CD4-positive, alpha-beta memory T cell (primary cell): ENCODE measurements at regions not wholly inside any gene's neighbourhood (a gene's known extent, or its start where the extent isn't known, plus 50 kb on each side); places are given as distances from the start of the nearest gene placed in this dataset.
A peak's percentile ranks its signal among the peaks of the same experiment; 100 is the strongest.
"Not testable (repeated sequence)": the region's sequence is repeated elsewhere in the genome, so short reads cannot be mapped to it uniquely, and the experiment has no call there.

Experiments
- CTCF ChIA-PET: fragments of 350-600 bp; sonication (Branson Sonifier 250); formaldehyde crosslinking; loops from one replicate; lab custom pipeline; 2021; ENCODE audit warnings: inconsistent platforms; ENCODE audit not compliant: partially characterized antibody; lab: Charles Lee
- POLR2A ChIA-PET: fragments of 350-600 bp; sonication (Branson Sonifier 250); formaldehyde crosslinking; loops from one replicate; lab custom pipeline; 2021; ENCODE audit not compliant: partially characterized antibody; lab: Charles Lee
- DNase-seq, 5 donors: peaks; one replicate each; pipeline versions ENCODE4 v3.0.0 to v3.0.0-alpha.2; 2020 to 2022; ENCODE audit warnings: mixed read lengths in 1 of 5
- H3K27ac ChIP-seq: one replicate; pipeline ENCODE4 v1.7.0; 2013; ENCODE audit warnings: low read depth, low read length
- H3K27me3 ChIP-seq: 2 replicates; pipeline ENCODE4 v1.7.0; 2013; ENCODE audit warnings: mild to moderate bottlenecking, low read length, moderate library complexity; ENCODE audit not compliant: insufficient read depth
- H3K36me3 ChIP-seq: 2 replicates; pipeline ENCODE4 v1.7.0; 2013; ENCODE audit warnings: mild to moderate bottlenecking, low read length, moderate library complexity; ENCODE audit not compliant: insufficient read depth
- H3K4me1 ChIP-seq: 2 replicates; pipeline ENCODE4 v1.7.0; 2013; ENCODE audit warnings: mild to moderate bottlenecking, low read length, moderate library complexity; ENCODE audit not compliant: insufficient read depth
- H3K4me3 ChIP-seq, 2 donors: one replicate each; pipeline ENCODE4 v1.7.0; 2013; ENCODE audit warnings: low read length in 2 of 2, mild to moderate bottlenecking in 1 of 2
- H3K9me3 ChIP-seq, 2 donors: one replicate each; pipeline ENCODE4 v1.7.0; 2013; ENCODE audit warnings: low read length in 2 of 2, control low read depth in 1 of 2; ENCODE audit not compliant: control insufficient read depth in 1 of 2
- H3K27ac Mint-ChIP-seq, 7 donors: one replicate each; pipeline ENCODE4 v1.8.0; 2020 to 2021; ENCODE audit warnings: mixed read lengths in 7 of 7, mild to moderate bottlenecking in 6 of 7, inconsistent platforms in 3 of 7, moderate library complexity in 3 of 7
- H3K27me3 Mint-ChIP-seq, 2 donors: one replicate each; pipeline ENCODE4 v1.8.0; 2020 to 2021; ENCODE audit warnings: mixed read lengths in 2 of 2
- H3K36me3 Mint-ChIP-seq, 2 donors: one replicate each; pipeline ENCODE4 v1.8.0; 2020 to 2021; ENCODE audit warnings: mixed read lengths in 2 of 2, inconsistent platforms in 1 of 2, mild to moderate bottlenecking in 1 of 2
- H3K4me1 Mint-ChIP-seq, 4 donors: one replicate each; pipeline ENCODE4 v1.8.0; 2020 to 2021; ENCODE audit warnings: mixed read lengths in 4 of 4, mild to moderate bottlenecking in 1 of 4
- H3K4me3 Mint-ChIP-seq, 8 donors: one replicate each; pipeline ENCODE4 v1.8.0; 2020 to 2021; ENCODE audit warnings: mixed read lengths in 8 of 8, mild to moderate bottlenecking in 7 of 8, moderate library complexity in 6 of 8, inconsistent platforms in 3 of 8
- H3K9me3 Mint-ChIP-seq, 8 donors: one replicate each; pipeline ENCODE4 v1.8.0; 2020 to 2021; ENCODE audit warnings: mixed read lengths in 8 of 8, mild to moderate bottlenecking in 5 of 8, inconsistent platforms in 3 of 8, moderate library complexity in 1 of 8
- intact Hi-C: fragments of 100-400 bp; cut with micrococcal nuclease; formaldehyde crosslinking; loops from one replicate; pipeline ENCODE4 v1.15.1; 2023

GRCh38 chr3:176041812-176042211 lies 1155.5 kb downstream of the TBL1XR1 start:
- Mint-ChIP-seq H3K4me3 (no peak overlapping the region), H3K36me3 (no peaks in the 10 kb centered on the region), H3K4me1 (no peaks in the 10 kb centered on the region), H3K9me3 (peaks cover 0 to 8% (median 0%) of the 10 kb centered on the region in 8 donors), H3K27ac (no peak overlapping the region), H3K27me3 (no peaks in the 10 kb centered on the region)
- Histone ChIP-seq H3K9me3 (no peaks in the 10 kb centered on the region), H3K4me1 (no peaks in the 10 kb centered on the region), H3K27ac (no peak overlapping the region), H3K36me3 (no peaks in the 10 kb centered on the region), H3K4me3 (no peak overlapping the region), H3K27me3 (no peaks in the 10 kb centered on the region)
- CTCF ChIA-PET: no interaction called here
- intact Hi-C loops: no loop called here
- DNase-seq: no peak
- POLR2A ChIA-PET: no interaction called here

GRCh38 chr3:176041185-176041584 lies 1156.1 kb downstream of the TBL1XR1 start:
- H3K4me3 Mint-ChIP-seq: no peak overlapping the region
- Histone ChIP-seq H3K4me3 (no peak overlapping the region), H3K27me3 (no peaks in the 10 kb centered on the region), H3K9me3 (no peaks in the 10 kb centered on the region), H3K4me1 (no peaks in the 10 kb centered on the region), H3K27ac (no peak overlapping the region), H3K36me3 (no peaks in the 10 kb centered on the region)
- H3K27ac Mint-ChIP-seq: no peak overlapping the region
- POLR2A ChIA-PET: no interaction called here
- no peak for DNase-seq
- H3K4me1 Mint-ChIP-seq: no peaks in the 10 kb centered on the region
- no peaks in the 10 kb centered on the region for H3K36me3 Mint-ChIP-seq
- H3K9me3 Mint-ChIP-seq: peaks cover 0 to 10% (median under 1%) of the 10 kb centered on the region in 8 donors
- no peaks in the 10 kb centered on the region for H3K27me3 Mint-ChIP-seq
- intact Hi-C loops: no loop called here
- CTCF ChIA-PET: no interaction called here

GRCh38 chr3:176037636-176038035 lies 1159.6 kb downstream of the TBL1XR1 start:
- ChIA-PET POLR2A (no interaction called here), CTCF (no interaction called here)
- no peak for DNase-seq
- Histone ChIP-seq H3K9me3 (no peaks in the 10 kb centered on the region), H3K27me3 (no peaks in the 10 kb centered on the region), H3K27ac (no peak overlapping the region), H3K4me3 (no peak overlapping the region), H3K4me1 (no peaks in the 10 kb centered on the region), H3K36me3 (no peaks in the 10 kb centered on the region)
- no peak overlapping the region for H3K4me3 Mint-ChIP-seq
- H3K4me1 Mint-ChIP-seq: no peaks in the 10 kb centered on the region
- H3K9me3 Mint-ChIP-seq: peaks cover 0 to 16% (median 3%) of the 10 kb centered on the region in 8 donors
- no peaks in the 10 kb centered on the region for H3K27me3 Mint-ChIP-seq
- H3K36me3 Mint-ChIP-seq: no peaks in the 10 kb centered on the region
- intact Hi-C loops: no loop called here
- no peak overlapping the region for H3K27ac Mint-ChIP-seq

- H3K27me3 Mint-ChIP-seq: no peaks in the 10 kb centered on the region
- H3K4me3 ChIP-seq: no peak overlapping the region
- H3K27ac ChIP-seq: no peak overlapping the region
- H3K36me3 ChIP-seq: no peaks in the 10 kb centered on the region
- no peaks in the 10 kb centered on the region for H3K36me3 Mint-ChIP-seq
- ChIA-PET POLR2A (no interaction called here), CTCF (no interaction called here)
- H3K4me3 Mint-ChIP-seq: no peak overlapping the region
- DNase-seq: no peak
- no peaks in the 10 kb centered on the region for H3K4me1 ChIP-seq
- no peaks in the 10 kb centered on the region for H3K9me3 ChIP-seq
- no peak overlapping the region for H3K27ac Mint-ChIP-seq
- no peaks in the 10 kb centered on the region for H3K27me3 ChIP-seq
- intact Hi-C loops: no loop called here
- H3K9me3 Mint-ChIP-seq: peaks cover 0 to 9% (median 4%) of the 10 kb centered on the region in 8 donors
- no peaks in the 10 kb centered on the region for H3K4me1 Mint-ChIP-seq
These were observed 1165.2 kb downstream of the TBL1XR1 start for GRCh38 chr3:176032043-176032442.

GRCh38 chr3:176016203-176016602 lies 1157.1 kb downstream of the NAALADL2 start:
- H3K4me1 Mint-ChIP-seq, H3K4me3 ChIP-seq, H3K9me3 ChIP-seq, H3K4me3 Mint-ChIP-seq, CTCF ChIA-PET, intact Hi-C loops, H3K36me3 Mint-ChIP-seq, H3K27me3 ChIP-seq, POLR2A ChIA-PET, DNase-seq, H3K27ac ChIP-seq, H3K27me3 Mint-ChIP-seq, H3K27ac Mint-ChIP-seq, H3K36me3 ChIP-seq, H3K4me1 ChIP-seq: not testable (repeated sequence)
- H3K9me3 Mint-ChIP-seq: peaks cover 0 to 10% (median 4%) of the 10 kb centered on the region in 8 donors

- CTCF ChIA-PET, H3K4me1 Mint-ChIP-seq, DNase-seq, H3K27me3 ChIP-seq, POLR2A ChIA-PET, H3K36me3 Mint-ChIP-seq, H3K27ac ChIP-seq, H3K4me3 ChIP-seq, intact Hi-C loops, H3K36me3 ChIP-seq, H3K27ac Mint-ChIP-seq, H3K27me3 Mint-ChIP-seq, H3K9me3 ChIP-seq, H3K4me1 ChIP-seq: not testable (repeated sequence)
- Mint-ChIP-seq H3K9me3 (peaks cover 0 to 10% (median 4%) of the 10 kb centered on the region in 8 donors), H3K4me3 (peak overlapping the region in 1 of 8 donors; percentile 54)
These were observed 1156.1 kb downstream of the NAALADL2 start for GRCh38 chr3:176015228-176015627.

GRCh38 chr3:176009256-176009655 lies 1150.1 kb downstream of the NAALADL2 start:
- DNase-seq: no peak
- no peaks in the 10 kb centered on the region for H3K4me1 ChIP-seq
- no peaks in the 10 kb centered on the region for H3K27me3 Mint-ChIP-seq
- H3K36me3 Mint-ChIP-seq: no peaks in the 10 kb centered on the region
- CTCF ChIA-PET: no interaction called here
- no peak overlapping the region for H3K27ac ChIP-seq
- H3K4me1 Mint-ChIP-seq: no peaks in the 10 kb centered on the region
- H3K36me3 ChIP-seq: no peaks in the 10 kb centered on the region
- POLR2A ChIA-PET: no interaction called here
- no peak overlapping the region for H3K4me3 ChIP-seq
- no peak overlapping the region for H3K4me3 Mint-ChIP-seq
- H3K27ac Mint-ChIP-seq: no peak overlapping the region
- no peaks in the 10 kb centered on the region for H3K9me3 ChIP-seq
- peaks cover 0 to 5% (median 0%) of the 10 kb centered on the region in 8 donors for H3K9me3 Mint-ChIP-seq
- intact Hi-C loops: no loop called here
- H3K27me3 ChIP-seq: no peaks in the 10 kb centered on the region

GRCh38 chr3:176005564-176005963 lies 1146.4 kb downstream of the NAALADL2 start:
- Mint-ChIP-seq H3K27me3 (no peaks in the 10 kb centered on the region), H3K27ac (no peak overlapping the region), H3K4me3 (no peak overlapping the region), H3K4me1 (no peaks in the 10 kb centered on the region), H3K36me3 (no peaks in the 10 kb centered on the region), H3K9me3 (peaks cover 0 to 11% (median 2%) of the 10 kb centered on the region in 8 donors)
- Histone ChIP-seq H3K27me3 (no peaks in the 10 kb centered on the region), H3K4me1 (no peaks in the 10 kb centered on the region), H3K4me3 (no peak overlapping the region), H3K27ac (no peak overlapping the region), H3K9me3 (no peaks in the 10 kb centered on the region), H3K36me3 (no peaks in the 10 kb centered on the region)
- ChIA-PET POLR2A (no interaction called here), CTCF (no interaction called here)
- intact Hi-C loops: no loop called here
- no peak for DNase-seq
